HG03521 (cell line): ENCODE measurements at regions not wholly inside any gene's neighbourhood (a gene's known extent, or its start where the extent isn't known, plus 50 kb on each side); places are given as distances from the start of the nearest gene placed in this dataset.
"Not testable (repeated sequence)": the region's sequence is repeated elsewhere in the genome, so short reads cannot be mapped to it uniquely, and the experiment has no call there.

ENCODE experiments used
- ATAC-seq: cut with Tn5 transposase; IDR thresholded peaks from one replicate; pipeline ENCODE4 v1.9.1; 2021; ENCODE audit warnings: mild to moderate bottlenecking, moderate library complexity; ENCODE audit not compliant: unreplicated experiment

- ATAC-seq: no peak
These were observed 228.6 kb upstream of the KLHL1 start for GRCh38 chr13:70336866-70337265.

GRCh38 chr13:70333752-70334151, 225.5 kb upstream of the KLHL1 start:
- no peak for ATAC-seq

GRCh38 chr13:70330697-70331361, 222.6 kb upstream of the KLHL1 start:
- ATAC-seq: no peak

GRCh38 chr13:70324519-70324918, 216.3 kb upstream of the KLHL1 start:
- no peak for ATAC-seq

- ATAC-seq: no peak
These were observed 202.9 kb upstream of the KLHL1 start for GRCh38 chr13:70311191-70311590.

DNA sequence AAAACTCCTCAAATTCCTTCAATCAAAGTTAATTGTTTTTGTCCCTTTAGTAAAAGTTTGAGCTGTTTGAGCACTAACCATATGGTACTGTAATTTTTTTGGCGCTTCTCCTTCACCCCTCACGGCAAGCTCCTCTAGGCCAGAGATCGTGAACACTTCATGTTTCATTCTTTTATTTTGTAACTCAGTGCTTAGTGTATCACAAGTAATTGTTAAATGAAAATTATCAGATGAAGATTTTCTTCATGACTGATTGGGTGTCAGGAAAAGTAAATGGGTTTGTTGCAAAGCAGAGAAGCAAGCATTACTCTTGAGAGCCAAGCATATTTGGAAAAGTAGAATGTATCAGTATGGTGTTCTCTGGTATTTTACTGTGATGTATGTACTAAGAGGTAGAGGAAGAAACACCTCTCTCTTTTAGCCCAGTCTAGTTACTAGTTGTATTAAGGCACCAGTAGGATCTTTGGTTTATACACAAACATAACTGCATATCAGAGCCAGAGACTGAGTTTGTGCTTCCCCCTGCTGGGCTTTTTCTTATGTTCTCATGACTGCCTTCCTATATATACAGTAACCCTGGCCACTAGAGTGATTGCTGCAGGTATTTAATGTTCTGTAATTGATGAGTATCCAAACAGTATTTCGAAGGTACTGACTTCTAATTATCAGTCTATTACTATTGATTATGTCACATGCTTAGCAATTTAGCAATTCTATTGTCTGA, 202.3 kb upstream of the KLHL1 start:
- no peak for ATAC-seq

- ATAC-seq: no peak
These were observed 189.0 kb upstream of the KLHL1 start for GRCh38 chr13:70297189-70297616.

DNA sequence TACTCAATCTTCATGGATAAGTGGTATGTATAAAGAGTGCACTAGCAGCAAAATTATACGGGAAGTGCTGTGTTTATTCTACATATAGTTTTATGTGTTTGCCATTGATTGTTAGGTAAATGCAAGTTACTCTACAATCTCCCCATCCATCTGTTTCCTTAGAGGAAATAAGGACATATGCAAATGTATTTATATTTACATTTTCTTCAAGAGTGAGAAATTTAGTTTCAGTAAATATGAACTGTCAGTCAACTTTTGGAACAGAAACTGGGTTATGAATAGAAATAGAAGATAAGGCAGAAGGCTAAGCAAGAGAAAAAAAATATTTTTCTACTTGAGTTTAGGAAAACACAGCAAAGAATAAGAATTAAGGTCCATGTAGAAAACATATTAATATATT, 176.1 kb upstream of the KLHL1 start:
- no peak for ATAC-seq

- no peak for ATAC-seq
These were observed 167.6 kb upstream of the KLHL1 start for GRCh38 chr13:70275841-70276240.

DNA sequence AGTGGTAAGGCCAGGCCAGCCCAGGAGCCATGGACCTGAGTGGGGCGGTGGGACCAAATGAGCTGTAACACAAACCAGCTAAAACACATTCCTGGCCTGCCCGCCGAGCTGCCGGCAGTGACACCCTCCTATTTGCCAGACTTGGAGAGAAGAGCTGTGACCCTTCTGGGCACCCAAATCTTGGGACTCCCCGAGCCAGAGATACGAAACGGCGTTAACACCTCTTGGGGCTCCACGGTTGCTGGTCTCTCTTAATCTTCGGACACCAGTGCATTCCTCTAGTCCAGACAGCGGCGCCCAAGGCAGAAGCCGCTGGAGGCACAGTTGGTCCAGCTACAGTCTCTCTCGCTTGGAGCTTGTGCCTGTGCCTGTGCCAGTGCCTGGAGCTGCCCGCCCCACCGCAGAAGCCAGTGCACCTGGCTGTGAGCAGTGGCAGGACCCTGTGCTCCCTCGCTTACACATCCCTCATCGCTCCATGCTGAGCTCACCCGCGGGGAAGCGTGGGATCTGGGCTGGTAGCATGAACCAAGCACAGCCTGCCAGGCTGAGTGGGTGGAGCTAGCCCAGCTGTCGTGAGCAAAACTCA, 147.2 kb upstream of the KLHL1 start:
- no peak for ATAC-seq

DNA sequence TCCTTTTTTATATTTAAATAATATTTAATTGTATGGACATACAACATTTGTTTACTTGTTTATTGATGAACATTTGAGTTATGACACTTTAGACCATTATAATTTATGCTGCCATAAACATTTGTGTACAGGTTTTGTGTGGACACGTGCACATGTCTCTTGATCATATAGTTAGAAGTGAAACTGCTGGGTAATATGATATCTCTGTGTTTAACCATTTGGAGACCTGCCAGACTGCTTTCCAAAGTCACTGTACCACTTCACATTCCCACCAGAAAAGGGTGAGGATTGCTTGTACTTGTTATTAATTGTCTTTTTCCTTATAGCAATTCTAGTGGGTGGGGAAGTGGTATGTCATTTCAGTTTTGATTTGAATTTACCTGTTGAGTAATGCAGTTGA, 145.6 kb upstream of the KLHL1 start:
- ATAC-seq: no peak

DNA sequence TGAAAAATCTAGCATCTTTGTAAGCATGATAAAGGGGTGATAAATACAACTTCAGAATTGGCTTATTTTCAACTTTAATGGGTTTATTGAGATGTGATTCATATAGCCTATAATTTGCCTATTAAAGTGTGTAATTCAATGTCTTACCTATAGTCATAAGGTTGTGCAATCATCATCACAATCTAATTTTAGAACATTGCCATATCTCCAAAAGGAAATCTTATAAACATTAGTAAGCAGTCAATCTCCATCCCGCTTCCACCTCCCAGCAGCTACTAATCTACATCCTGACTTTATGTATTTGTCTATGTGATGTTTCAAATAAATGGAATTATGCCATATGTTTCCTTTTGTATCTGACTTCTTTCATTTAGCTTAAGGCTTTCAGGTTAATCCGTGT, 145.2 kb upstream of the KLHL1 start:
- ATAC-seq: no peak

DNA sequence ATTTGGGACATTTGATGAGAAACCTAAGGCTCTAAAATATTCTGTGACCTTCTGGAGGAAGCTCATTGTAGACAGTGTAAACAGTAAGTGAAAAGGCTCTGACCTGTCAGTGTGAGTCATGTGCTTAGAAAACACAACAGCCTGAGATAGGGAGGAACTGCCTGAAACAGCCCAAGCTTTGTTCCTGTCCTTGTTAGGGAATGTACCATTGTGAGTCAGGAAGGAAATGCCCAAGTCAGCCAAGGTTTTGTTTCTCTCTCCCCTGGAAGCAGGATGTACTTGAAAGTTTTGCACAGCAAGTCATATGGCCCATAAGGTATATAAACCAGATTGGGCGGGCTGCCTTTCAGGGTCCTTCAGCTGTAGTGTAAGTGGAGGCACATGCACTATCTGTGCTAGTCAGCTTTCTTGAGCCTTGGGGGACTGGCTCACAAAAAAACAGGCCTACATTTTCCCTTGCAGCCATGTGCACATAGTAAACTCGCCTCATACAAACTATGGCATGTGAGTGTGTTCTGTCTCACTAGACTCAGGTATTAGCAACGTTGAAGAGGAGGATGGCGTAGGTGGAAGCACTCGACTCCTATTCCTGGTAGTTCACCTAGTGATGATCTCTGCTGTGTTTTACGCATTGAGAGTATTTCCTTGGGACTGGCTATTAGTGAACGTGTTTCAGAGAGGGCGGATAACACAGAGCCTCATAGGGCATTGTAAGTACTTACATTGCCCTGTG, 141.2 kb upstream of the KLHL1 start:
- no peak for ATAC-seq

GRCh38 chr13:70237131-70237530, 128.9 kb upstream of the KLHL1 start:
- ATAC-seq: no peak

DNA sequence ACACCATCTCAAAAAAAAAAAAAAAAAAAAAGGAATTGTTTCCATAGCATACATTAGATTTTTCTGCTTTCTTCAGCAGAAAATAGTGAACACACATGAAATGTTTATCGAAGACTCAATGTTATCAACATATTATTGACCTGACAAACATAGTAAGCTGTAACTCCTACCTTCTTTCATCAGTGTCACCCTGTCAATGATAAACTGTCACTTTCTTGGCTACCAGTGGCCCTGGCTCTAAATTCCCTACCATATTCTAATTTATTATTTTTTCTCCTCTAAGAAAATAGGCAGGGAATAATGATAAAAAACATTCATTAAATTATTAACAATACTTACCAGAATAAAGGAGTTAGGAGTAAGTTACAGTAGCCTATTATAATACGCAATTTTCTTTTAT, 127.3 kb upstream of the KLHL1 start:
- ATAC-seq: no peak

DNA sequence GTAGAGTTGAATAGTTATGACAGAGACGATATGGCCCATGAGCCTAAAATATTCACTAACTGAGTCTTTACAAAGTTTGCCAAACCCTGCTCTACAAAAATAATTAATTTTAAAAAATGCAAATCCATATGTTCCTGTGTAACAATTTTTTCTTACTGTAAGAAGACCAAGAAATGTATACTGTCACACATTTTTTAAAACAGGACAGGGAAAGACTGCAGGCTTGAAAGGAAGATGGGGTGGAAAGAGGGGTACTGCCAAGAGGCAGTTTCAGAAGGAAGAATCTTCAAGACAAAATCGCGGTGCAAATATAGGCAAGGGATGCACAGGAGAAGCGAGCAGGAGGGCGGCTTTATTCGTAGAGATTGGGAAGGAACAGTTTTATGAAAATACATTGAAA, 115.7 kb upstream of the KLHL1 start:
- ATAC-seq: no peak

- no peak for ATAC-seq
These were observed 114.7 kb upstream of the KLHL1 start for GRCh38 chr13:70222926-70223325.

DNA sequence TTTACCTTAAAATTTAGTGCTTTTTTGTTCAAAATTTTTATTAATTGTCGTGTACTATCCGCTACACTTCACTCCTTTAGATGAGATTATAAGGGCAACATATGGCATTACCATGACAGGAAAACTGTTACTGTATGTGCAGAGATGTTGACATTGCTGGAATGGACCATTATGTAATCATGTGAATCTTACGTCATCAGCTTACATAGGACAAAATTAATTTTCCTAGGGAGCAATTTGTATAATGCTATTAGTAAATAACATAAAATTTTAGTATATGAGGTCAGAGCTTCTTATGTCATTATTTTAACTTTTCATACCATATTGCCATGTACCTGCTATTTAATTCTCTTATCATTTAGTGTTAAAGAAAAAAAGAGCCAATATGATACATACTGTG, 110.4 kb upstream of the KLHL1 start:
- ATAC-seq: no peak

- not testable (repeated sequence) for ATAC-seq
These were observed 100.7 kb upstream of the KLHL1 start for GRCh38 chr13:70208968-70209367.

DNA sequence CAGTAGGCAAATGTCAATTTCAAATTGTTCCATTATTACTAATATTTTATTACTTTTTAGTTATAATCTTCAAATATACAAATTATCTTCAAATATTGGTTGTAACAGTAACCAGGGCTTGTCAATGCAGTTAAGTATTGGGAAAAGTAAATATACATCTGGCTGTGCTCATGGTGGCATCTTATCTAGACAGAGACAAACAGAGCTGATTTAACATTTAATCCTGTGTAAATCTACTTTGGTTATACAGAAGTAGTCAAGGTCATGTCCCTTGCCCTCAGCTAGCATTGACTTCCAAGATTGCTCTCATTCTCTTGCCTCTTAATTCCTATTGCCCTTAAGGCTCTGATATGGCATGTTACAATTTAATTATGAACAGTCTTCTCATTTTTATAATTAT, 98.4 kb upstream of the KLHL1 start:
- ATAC-seq: no peak

DNA sequence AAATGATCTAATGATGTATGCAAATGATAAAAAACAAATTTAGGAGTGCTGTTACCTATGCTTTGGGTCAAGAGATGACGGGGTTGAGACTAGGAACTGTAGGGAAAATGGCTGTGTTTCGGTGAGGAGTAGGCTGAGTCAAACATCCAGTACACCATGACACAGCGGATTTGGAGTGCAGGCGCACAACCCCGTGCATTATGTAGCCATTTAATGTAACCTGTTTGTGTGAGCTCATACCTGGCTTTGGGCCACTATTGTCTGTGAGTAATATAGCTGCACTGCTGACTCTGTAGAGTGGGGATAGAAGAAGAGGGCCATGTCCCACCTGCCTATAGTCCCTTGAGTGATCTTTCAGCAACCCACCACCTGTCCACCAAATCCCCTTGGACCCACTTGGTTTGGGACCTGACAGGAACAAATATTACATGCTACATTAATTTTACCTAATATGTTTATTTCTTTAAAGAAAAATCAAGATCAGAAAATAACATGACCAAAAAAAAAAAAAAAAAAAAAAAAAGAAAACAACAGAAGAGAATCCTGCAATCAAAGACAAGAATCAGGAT, 95.5 kb upstream of the KLHL1 start:
- no peak for ATAC-seq
